GM18909 (cell line): ENCODE measurements at regions not wholly inside any gene's neighbourhood (a gene's known extent, or its start where the extent isn't known, plus 50 kb on each side); places are given as distances from the start of the nearest gene placed in this dataset.
"Not testable (repeated sequence)": the region's sequence is repeated elsewhere in the genome, so short reads cannot be mapped to it uniquely, and the experiment has no call there.

Experiments used
- ATAC-seq: cut with Tn5 transposase; IDR thresholded peaks from one replicate; pipeline ENCODE4 v1.9.1; 2021; ENCODE audit warnings: mild to moderate bottlenecking; ENCODE audit not compliant: unreplicated experiment, poor library complexity

DNA sequence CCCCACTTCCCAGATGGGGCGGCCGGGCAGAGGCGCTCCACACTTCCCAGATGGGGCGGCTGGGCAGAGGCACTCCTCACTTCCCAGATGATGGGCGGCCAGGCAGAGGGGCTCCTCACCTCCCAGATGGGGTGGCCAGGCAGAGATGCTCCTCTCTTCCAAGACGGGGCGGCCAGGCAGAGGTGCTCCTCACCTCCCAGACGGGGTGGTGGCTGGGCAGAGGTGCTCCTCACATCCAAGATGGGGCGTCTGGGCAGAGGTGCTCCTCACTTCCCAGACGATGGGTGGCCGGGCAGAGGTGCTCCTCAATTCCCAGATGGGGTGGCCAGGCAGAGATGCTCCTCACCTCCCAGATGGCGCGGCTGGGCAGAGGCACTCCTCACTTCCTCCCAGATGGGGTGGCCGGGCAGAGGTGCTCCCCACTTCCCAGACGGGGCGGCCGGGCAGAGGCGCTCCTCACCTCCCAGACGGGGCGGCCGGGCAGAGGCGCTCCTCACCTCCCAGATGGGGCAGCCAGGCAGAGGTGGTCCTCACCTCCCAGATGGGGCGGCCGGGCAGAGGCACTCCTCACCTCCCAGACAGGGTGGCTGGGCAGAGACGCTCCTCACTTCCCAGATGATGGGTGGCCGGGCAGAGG lies 275.2 kb downstream of the LIPI start:
- ATAC-seq: not testable (repeated sequence)

DNA sequence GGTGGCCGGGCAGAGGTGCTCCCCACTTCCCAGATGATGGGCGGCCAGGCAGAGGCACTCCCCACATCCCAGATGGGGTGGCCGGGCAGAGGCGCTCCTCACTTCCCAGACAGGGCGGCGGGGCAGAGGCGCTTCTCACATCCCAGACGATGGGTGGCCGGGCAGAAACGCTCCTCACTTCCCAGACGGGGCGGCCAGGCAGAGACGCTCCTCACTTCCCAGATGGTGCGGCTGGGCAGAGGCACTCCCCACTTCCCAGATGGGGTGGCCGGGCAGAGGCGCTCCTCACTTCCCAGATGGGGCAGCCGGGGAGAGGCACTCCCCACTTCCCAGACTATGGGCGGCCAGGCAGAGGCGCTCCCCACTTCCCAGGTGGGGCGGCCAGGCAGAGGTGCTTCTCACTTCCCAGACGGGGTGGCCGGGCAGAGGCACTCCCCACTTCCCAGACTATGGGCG lies 275.8 kb downstream of the LIPI start:
- not testable (repeated sequence) for ATAC-seq

DNA sequence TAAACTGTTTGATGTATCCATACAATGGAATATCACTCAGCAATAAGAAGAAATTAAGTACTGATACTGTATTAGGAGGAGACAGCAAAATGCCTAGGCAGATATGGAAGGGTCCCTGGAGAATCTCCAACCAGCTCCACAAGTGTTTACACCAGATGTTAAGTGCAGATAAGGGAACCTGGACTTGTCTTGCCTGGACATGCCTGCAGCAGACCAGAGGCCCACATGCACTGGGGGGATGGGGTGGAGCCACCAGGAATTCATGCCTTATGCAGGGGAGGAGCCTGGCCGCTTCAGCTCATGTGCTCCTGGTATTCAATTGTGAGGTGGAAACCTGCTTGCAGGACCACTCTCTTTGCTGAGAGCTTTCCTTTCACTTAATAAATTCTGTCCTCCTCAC lies 287.6 kb downstream of the LIPI start:
- ATAC-seq: not testable (repeated sequence)

DNA sequence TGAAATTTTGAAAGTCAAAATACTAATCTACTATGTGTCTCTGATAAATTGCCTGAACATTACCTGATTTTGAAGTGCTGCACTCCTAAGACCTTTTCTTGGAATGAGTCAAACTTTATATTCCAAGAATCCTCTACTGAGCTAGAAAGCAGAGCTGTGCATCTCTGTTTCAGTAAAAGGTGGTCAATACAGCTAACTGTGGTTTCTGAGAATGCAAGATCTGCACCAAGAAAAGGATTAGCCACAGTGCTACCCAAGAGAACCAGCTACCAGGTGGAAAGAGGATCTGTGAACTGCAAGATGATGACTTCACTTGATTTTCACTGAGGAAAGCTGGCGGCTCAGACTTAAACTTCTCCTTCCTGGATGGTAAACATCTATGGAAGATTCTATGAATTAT lies 289.3 kb downstream of the LIPI start:
- ATAC-seq: not testable (repeated sequence)

DNA sequence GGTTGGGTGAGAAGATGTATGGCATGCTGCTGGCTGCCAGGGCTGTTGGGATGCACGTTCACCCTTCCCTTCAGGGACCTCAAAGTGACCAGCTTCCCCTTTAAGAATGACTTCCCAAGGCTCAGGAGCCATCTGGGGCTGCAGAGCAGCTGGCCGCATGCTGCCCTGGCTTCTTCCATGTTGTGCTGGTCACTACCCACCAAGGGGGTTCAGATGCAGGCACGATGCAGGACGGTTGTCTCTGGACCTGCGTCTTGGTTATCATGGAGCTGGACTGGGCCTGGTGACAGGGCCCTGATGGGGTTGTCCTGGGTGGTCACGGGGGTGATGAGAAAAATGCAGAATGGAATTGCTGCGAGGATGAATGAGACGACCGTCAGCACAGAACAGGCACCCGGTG lies 297.8 kb downstream of the POTED start:
- ATAC-seq: not testable (repeated sequence)

DNA sequence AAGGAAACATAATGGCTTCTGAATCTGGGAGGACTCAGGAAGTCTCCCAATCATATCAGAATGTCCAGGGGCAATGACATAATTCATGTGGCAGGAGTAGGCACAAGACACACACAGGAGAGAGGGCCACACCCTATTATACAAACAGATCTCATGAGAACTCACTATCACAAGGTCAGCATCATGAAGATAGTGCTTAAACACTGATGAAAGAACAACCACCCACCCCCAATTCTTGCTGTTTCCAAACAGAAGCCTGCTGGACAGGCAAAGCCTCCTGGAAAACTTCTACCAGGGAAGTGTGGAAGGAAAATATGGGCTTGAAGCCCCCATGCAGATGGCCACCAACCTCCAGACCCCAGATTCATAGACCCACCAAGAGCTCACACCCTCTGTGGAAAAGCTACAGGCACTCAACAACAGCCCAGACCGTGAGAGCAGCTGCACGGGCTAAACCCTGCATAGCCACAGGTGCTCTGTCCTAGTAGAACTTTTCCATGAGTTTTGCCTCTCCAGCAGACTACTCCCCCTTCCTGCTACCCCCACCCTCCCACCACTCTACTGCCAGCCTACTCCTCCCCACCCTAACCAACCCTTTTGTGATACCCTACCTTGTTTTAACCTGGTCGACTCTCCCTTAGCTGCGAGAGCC lies 287.1 kb downstream of the POTED start:
- ATAC-seq: not testable (repeated sequence)

DNA sequence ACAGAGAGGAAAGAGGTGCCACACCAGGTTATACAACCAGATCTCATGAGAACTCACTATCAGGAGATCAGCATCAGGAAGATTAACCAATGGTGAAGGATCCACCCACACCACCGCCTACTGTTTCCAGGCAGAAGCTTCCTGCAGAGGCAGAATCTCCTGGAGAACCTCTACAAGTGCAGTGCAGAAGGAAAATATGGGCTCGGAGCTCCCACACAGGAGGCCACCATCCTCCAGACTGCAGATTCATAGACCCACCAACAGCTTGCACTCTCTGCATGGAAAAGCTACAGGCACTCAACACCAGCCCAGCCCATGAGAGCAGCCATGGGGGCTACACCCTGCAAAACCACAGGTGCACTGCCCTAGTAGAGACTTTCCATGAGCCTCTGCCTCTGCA lies 284.0 kb downstream of the POTED start:
- ATAC-seq: not testable (repeated sequence)

DNA sequence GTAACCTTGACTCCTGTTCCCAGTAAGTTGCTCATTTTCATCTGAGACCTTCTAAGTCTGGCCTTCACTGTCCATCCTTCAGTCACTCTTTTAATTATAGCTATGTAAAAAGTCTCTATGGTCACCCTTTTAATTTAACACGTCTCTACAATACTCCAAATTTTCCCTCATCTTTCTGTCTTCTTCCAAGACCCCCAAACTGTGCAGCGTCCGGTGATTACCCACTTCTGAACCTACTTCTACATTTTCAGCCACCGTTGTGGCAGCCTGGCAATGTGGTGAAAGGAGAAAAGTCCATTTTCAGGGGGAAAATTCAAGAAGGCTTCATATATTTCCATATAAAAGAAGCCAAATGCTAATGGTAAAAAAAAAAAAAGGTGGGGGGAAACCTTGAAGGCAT lies 283.4 kb downstream of the POTED start:
- ATAC-seq: not testable (repeated sequence)

DNA sequence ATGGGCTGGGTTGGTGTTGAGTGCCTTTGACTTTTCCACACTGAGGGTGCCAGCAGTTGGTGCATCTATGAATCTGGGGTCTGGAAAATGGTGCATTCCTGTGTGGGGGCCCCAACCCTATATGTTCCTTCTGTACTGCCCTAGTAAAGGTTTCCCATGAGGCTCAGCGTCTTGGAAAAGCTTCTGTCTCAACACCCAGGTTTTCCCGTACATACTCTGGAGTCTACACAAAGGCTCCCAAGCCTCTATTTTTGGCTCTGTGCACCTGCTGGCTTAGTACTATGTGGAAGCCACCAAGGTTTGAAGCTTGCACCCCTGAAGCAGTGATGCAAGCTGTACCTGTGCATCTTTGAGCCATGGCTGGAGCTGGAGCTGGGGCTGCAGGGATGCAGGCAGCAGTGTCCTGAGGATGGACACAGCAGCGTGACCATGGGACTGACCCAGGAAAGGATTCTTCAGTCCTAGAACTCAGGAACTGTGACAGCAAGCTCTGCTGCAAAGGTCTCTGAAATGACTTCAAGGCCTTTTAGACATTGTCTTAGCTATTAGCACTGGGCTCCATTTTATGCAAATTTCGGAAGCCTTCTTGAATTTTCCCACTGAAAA lies 282.7 kb downstream of the POTED start:
- ATAC-seq: not testable (repeated sequence)

DNA sequence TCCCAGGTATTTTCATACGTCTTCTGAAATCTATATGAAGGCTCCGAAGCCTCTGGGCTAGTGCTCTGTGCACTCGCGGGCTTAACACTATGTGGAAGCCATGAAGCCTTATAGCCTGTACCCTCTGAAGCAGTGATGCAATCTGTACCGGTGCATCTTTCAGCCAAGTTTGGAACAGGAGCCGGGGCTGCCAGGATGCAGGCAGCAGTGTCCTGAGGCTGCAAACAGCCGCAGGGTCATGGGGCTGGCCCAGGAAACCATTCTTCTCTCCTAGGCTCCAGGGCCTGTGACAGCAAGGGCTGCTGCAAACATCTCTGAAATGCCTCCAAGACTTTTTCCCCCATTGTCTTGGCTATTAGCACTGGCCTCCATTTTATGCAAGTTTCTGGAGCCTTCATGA lies 279.6 kb downstream of the POTED start:
- ATAC-seq: not testable (repeated sequence)

DNA sequence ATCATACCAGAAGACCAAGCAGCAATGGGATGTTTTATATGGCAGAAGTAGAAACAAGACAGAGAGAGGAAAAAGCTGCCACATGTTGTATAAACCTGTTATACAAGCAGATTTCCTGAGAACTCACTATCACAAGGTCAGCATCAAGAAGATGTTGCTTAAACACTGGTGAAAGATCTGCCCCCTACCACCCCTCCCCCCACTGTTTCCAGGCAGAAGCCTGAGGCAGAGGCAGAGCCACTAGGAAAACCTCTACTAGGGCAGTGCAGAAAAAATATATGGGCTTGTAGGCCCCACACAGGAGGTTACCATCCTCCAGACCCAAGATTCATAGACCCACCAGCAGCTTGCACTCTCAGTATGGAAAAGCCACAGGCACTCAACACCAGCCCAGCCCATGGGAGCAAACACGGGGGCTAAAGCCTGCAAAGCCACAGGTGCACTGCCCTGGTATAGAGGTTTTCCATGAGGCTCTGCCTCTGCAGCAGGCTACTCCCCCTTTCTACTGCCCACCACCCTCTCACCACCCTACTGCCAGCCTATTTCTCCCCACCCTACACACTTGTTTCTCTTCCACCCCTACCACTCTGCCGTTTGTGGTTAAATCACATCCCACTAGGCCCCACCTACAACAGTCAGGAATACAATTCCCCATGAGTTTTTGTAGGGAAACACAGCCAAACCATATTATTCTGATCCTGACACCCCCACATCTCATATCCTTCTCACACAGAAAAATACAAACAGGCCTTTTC lies 274.2 kb downstream of the POTED start:
- ATAC-seq: not testable (repeated sequence)

DNA sequence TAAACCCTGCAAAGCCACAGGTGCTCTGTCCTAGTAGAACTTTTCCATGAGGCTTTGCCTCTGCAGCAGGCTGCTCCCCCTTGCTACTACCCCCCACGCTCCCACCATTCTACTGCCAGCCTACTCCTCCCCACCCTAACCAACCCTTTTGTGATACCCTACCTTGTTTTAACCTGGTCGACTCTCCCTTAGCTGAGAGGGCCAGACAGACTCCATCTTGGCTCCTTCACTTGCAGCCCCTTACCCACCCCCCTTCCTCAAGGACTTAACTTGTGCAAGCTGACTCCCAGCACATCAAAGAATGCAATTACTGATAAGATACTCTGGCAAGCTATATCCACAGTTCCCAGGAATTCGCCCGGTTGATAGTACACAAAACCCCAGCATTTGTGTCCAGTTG lies 267.9 kb downstream of the POTED start:
- not testable (repeated sequence) for ATAC-seq

DNA sequence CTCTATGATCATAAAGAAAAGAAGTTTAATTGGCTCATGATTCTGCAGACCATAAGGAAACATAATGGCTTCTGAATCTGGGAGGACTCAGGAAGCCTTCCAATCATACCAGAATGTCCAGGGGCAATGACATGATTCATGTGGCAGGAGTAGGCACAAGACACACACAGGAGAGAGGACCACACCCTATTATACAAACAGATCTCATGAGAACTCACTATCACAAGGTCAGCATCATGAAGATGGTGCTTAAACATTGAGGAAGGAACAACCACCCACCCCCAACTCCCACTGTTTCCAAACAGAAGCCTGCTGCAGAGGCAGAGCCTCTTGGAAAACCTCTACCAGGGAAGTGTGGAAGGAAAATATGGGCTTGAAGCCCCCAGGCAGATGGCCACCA lies 267.4 kb downstream of the POTED start:
- not testable (repeated sequence) for ATAC-seq

DNA sequence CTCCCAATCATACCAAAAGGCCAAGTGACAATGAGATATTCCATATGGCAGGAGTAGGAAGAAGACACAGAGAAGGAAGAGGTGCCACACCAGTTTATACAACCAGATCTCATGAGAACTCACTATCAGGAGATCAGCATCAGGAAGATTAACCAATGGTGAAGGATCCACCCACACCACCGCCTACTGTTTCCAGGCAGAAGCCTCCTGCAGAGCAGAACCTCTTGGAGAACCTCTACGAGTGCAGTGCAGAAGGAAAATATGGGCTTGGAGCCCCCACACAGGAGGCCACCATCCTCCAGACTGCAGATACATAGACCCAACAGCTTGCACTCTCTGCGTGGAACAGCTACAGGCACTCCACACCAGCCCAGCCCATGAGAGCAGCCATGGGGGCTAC lies 264.4 kb downstream of the POTED start:
- ATAC-seq: not testable (repeated sequence)

DNA sequence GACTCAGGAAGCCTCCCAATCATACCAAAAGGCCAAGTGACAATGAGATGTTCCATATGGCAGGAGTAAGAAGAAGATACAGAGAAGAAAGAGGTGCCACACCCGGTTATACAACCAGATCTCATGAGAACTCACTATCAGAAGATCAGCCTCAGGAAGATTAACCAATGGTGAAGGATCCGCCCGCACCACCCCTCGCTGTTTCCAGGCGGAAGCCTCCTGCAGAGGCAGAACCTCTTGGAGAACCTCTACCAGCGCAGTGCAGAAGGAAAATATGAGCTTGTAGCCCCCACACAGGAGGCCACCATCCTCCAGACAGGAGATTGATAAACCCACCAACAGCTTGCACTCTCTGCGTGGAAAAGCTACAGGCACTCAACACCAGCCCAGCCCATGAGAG lies 245.1 kb downstream of the POTED start:
- no peak for ATAC-seq

DNA sequence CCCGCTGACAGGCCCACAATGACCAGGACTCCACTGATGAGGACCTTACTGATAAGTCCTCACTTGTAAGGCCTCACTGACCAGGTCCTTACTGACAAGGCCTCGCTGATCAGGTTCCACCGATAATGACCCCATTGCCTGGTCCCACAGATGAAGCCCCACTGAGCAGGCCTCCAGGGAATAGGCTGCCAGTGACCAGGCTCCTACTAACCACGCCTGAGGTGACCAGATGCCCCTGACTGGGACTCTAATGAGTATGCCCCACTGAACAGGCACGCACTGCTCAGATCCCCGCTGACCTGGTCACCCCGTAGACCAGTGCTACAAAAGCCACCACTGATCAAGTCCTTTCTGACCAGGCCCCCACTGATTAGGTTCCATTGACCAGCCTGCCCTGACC lies 241.2 kb downstream of the POTED start:
- not testable (repeated sequence) for ATAC-seq

DNA sequence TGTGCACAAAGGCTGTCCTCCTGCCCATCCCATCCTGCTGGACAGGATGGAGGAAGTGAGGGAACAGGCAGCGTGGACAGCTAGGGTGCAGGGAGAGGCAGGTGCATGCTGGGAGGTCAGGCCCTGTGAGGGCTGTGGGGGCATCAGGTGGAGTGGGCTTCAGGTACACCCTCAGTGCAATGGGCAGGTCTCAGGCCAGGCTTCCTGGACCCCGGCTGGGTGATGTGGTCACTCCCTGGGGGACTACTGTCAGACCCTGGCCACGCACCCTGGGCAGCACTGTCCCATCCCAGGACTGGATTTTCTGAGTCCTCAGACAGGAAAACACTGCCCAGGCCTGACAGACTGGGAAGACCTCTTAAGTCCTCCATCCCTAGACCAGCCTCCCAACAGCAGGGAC lies 239.9 kb downstream of the POTED start:
- not testable (repeated sequence) for ATAC-seq

DNA sequence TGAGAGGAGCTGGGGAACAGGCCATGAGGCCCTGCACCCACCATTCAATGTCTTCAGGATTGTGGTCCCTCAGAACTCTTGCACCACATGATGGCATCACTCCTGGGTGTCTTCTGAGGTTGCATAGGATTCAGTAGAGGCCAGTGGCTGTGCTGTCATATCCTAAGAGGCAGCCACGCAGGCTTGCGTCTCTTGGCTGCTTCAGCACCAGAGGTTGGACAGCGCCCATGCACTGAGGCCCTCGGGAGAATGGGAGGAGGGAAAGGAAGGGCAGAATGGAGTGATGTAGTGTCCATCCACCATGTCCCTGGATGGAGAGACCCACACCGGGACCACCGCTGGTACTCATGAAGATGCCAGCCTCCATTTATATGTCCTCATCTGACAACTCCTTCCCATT lies 237.1 kb downstream of the POTED start:
- ATAC-seq: not testable (repeated sequence)

DNA sequence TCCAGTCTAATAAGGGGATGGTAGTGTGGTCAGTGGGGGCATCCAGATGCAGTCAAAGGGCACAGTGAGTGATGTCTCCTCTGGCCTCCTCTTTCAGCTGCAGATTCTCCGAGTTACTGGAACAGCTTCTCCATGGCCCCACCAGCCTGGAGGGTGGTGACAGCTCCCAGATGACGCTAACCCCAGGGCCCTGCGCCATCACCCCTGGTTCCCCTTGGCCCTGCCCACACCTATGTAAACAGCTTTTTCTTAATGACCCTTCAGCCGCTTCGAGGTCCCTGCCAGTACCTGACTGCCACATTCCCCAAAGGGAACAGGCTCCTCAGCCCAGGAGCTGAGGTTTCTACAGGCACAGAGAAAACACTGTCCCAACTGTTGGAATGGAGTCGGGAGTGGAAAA lies 235.0 kb downstream of the POTED start:
- not testable (repeated sequence) for ATAC-seq

DNA sequence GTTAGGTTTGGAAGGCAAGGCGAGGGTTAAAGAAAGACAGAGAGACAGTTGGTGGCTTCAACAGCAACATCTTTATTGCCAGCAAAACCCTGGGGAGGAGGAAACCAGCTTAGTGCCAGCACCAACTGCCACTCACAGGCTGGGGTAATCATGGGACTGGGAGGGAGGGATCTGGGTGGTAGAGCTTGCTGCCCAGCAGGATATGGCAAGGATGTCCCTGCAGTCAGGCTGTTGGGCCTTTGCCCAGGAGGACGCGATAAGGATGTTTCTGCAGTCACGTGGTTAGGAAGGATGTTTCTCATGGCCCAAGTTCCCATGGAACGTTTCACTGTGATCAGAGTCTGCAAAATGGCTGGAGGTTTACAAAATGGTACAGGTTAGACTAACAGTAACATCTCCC lies 233.5 kb downstream of the POTED start:
- not testable (repeated sequence) for ATAC-seq

DNA sequence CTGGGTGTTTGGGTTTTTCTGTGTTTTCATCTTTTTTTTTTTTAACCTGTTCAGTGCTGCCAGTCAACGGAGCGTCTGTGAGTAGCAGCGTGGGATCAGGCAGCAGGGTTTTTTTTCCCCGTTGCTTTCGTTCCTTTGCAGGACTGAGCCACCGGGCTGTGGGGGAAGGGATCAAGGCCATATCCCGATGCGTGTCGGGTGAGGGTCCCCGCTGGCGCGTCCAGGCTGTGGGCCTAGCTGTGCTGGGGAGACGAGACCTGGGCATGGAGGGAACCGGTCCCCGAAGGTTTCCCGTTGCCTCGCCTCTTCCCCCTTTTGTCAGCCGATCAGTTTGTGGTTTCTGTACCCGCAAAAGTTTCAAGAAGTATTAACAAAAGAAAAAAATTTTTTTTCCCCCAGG lies 218.1 kb downstream of the POTED start:
- ATAC-seq: not testable (repeated sequence)
